ENCODE measurements at regions not wholly inside any gene's neighbourhood (a gene's known extent, or its start where the extent isn't known, plus 50 kb on each side); places are given as distances from the start of the nearest gene placed in this dataset.

GRCh38 chr6:23031986-23032385 is 462.6 kb downstream of the HDGFL1 start:
- TF ChIP-seq ZNF160 (CRISPR knock-in tag; IDR thresholded peaks at IDR 0.05) (no peak), ZKSCAN1 (IDR thresholded peaks at IDR 0.05; ENCODE audit: low read length) (no peak), CTCF (CRISPR knock-in tag; IDR thresholded peaks at IDR 0.05) (no peak), HMG20A (CRISPR knock-in tag; IDR thresholded peaks at IDR 0.05; ENCODE audit: borderline replicate concordance) (no peak), TSC22D2 (CRISPR knock-in tag; IDR thresholded peaks at IDR 0.05; ENCODE audit: borderline replicate concordance) (no peak), GABPA (IDR thresholded peaks at IDR 0.05; ENCODE audit: low read depth, low read length) (no peak), GABPA (CRISPR knock-in tag; IDR thresholded peaks at IDR 0.05; ENCODE audit: low read depth) (no peak), MAZ (IDR thresholded peaks at IDR 0.05; ENCODE audit: borderline replicate concordance, low read depth, low read length) (no peak), MAZ (CRISPR knock-in tag; IDR thresholded peaks at IDR 0.05; ENCODE audit: low read depth) (no peak), ZNF274 (CRISPR knock-in tag; IDR thresholded peaks at IDR 0.05) (no peak)

All from HepG2 (cell line).